ENCODE measurements at regions not wholly inside any gene's neighbourhood (a gene's known extent, or its start where the extent isn't known, plus 50 kb on each side); places are given as distances from the start of the nearest gene placed in this dataset.

GRCh38 chr3:168273036-168273435, 177.3 kb upstream of the GOLIM4 start:
- POLR2A ChIA-PET = no interaction called here
- no peak for ATAC-seq
- H3K36me3 Mint-ChIP-seq (ENCODE audit: low read depth) = no peaks in the 10 kb centered on the region
- intact Hi-C loops (cut with micrococcal nuclease) = no loop called here
- no peak for TF ChIP-seq CTCF (IDR thresholded peaks at IDR 0.05)
- H3K4me3 Mint-ChIP-seq = no peak overlapping the region
- H3K4me1 Mint-ChIP-seq (ENCODE audit: low read depth) = no peaks in the 10 kb centered on the region
- H3K9me3 Mint-ChIP-seq = no peaks in the 10 kb centered on the region
- CTCF ChIA-PET = no interaction called here
- no peaks in the 10 kb centered on the region for H3K27me3 Mint-ChIP-seq
- no peak for DNase-seq
- no peak overlapping the region for H3K27ac Mint-ChIP-seq

- Mint-ChIP-seq H3K27me3 (no peaks in the 10 kb centered on the region), H3K4me1 (ENCODE audit: low read depth) (no peaks in the 10 kb centered on the region), H3K9me3 (no peaks in the 10 kb centered on the region), H3K36me3 (ENCODE audit: low read depth) (no peaks in the 10 kb centered on the region), H3K4me3 (no peak overlapping the region), H3K27ac (no peak overlapping the region)
- DNase-seq (no peak), ATAC-seq (no peak)
- no peak for TF ChIP-seq CTCF (IDR thresholded peaks at IDR 0.05)
- POLR2A ChIA-PET = no interaction called here
- CTCF ChIA-PET = no interaction called here
- intact Hi-C loops (cut with micrococcal nuclease) = no loop called here
Observed at GRCh38 chr3:168272343-168272985, 176.7 kb upstream of the GOLIM4 start.

- no peak overlapping the region for H3K4me3 Mint-ChIP-seq
- ATAC-seq (no peak), DNase-seq (no peak)
- intact Hi-C loops (cut with micrococcal nuclease) = no loop called here
- no peaks in the 10 kb centered on the region for H3K27me3 Mint-ChIP-seq
- CTCF ChIA-PET = no interaction called here
- TF ChIP-seq CTCF (IDR thresholded peaks at IDR 0.05) = no peak
- H3K9me3 Mint-ChIP-seq = no peaks in the 10 kb centered on the region
- POLR2A ChIA-PET = no interaction called here
- no peak overlapping the region for H3K27ac Mint-ChIP-seq
- no peaks in the 10 kb centered on the region for H3K4me1 Mint-ChIP-seq (ENCODE audit: low read depth)
- H3K36me3 Mint-ChIP-seq (ENCODE audit: low read depth) = no peaks in the 10 kb centered on the region
Observed at GRCh38 chr3:168271932-168272331, 176.2 kb upstream of the GOLIM4 start.

- Mint-ChIP-seq H3K27ac (no peak overlapping the region), H3K27me3 (no peaks in the 10 kb centered on the region), H3K4me1 (ENCODE audit: low read depth) (no peaks in the 10 kb centered on the region), H3K9me3 (no peaks in the 10 kb centered on the region), H3K4me3 (no peak overlapping the region), H3K36me3 (ENCODE audit: low read depth) (no peaks in the 10 kb centered on the region)
- intact Hi-C loops (cut with micrococcal nuclease) = no loop called here
- ChIA-PET POLR2A (no interaction called here), CTCF (no interaction called here)
- ATAC-seq (no peak), DNase-seq (no peak)
- no peak for TF ChIP-seq CTCF (IDR thresholded peaks at IDR 0.05)
Observed at GRCh38 chr3:168269001-168269400, 173.3 kb upstream of the GOLIM4 start.

- Mint-ChIP-seq H3K27me3 (no peaks in the 10 kb centered on the region), H3K36me3 (ENCODE audit: low read depth) (no peaks in the 10 kb centered on the region), H3K4me1 (ENCODE audit: low read depth) (no peaks in the 10 kb centered on the region), H3K4me3 (no peak overlapping the region), H3K9me3 (no peaks in the 10 kb centered on the region), H3K27ac (no peak overlapping the region)
- CTCF ChIA-PET = no interaction called here
- POLR2A ChIA-PET = interaction anchor here (0.6 kb wide), 1 partner anchor 119 kb away, joined by 3 read pairs; no protein-coding TSS in a partner anchor
- DNase-seq (no peak), ATAC-seq (no peak)
- intact Hi-C loops (cut with micrococcal nuclease) = no loop called here
- no peak for TF ChIP-seq CTCF (IDR thresholded peaks at IDR 0.05)
Observed at GRCh38 chr3:168267179-168267578, 171.5 kb upstream of the GOLIM4 start.

Measured in activated CD8-positive, alpha-beta T cell treated with anti-CD3 and anti-CD28 coated beads for 36 hours (primary cell).